Left lung (tissue), 4 donors: ENCODE measurements at regions not wholly inside any gene's neighbourhood (a gene's known extent, or its start where the extent isn't known, plus 50 kb on each side); places are given as distances from the start of the nearest gene placed in this dataset.

Source experiments
- ATAC-seq: fragments of 200-7000 bp; cut with Tn5 transposase; one replicate; pipeline ENCODE4 v1.9.1; 2020; ENCODE audit warnings: moderate library complexity
- DNase-seq, 4 donors: peaks; one replicate each; pipeline ENCODE4 v3.0.0-alpha.2; 2013 to 2020
- H3K27ac ChIP-seq, 2 donors: fragments of 200-600 bp; sonication (generic) in 1 of 2; one replicate each; pipeline versions ENCODE4 v1.5.0 to v1.8.0; 2020 to 2021
- H3K27me3 ChIP-seq, 2 donors: fragments of 200-600 bp; sonication (generic) in 1 of 2; one replicate each; pipeline versions ENCODE4 v1.5.0 to v1.8.0; 2020 to 2021
- H3K36me3 ChIP-seq, 2 donors: fragments of 200-600 bp; sonication (generic) in 1 of 2; one replicate each; pipeline versions ENCODE4 v1.5.0 to v1.8.0; 2020 to 2021
- H3K4me1 ChIP-seq, 2 donors: fragments of 200-600 bp; one replicate each; pipeline ENCODE4 v1.8.0; 2021
- H3K4me3 ChIP-seq, 2 donors: fragments of 200-600 bp; sonication (generic) in 1 of 2; one replicate each; pipeline versions ENCODE4 v1.5.0 to v1.8.0; 2020 to 2021; ENCODE audit warnings: mild to moderate bottlenecking in 1 of 2
- H3K9me3 ChIP-seq, 2 donors: fragments of 200-600 bp; sonication (generic) in 1 of 2; one replicate each; pipeline versions ENCODE4 v1.5.0 to v1.8.0; 2020 to 2021
- intact Hi-C, 2 donors: fragments of 100-400 bp; cut with DNase I; formaldehyde crosslinking; loops; one replicate each; pipeline versions ENCODE4 v1.11.2 to v1.14.2; 2022
- TF ChIP-seq, protein P1 (sequence below), 2 donors: fragments of 200-600 bp; sonication (generic) in 1 of 2; IDR thresholded peaks; one replicate each; pipeline versions ENCODE4 v1.5.0 to v1.8.0; 2021; ENCODE audit warnings: antibody characterized with exemption in 2 of 2
- donor health status: DM: no; HTN: yes; CAD: no.
- donor health status: DM: no; HTN: no; CAD: no.

DNA sequence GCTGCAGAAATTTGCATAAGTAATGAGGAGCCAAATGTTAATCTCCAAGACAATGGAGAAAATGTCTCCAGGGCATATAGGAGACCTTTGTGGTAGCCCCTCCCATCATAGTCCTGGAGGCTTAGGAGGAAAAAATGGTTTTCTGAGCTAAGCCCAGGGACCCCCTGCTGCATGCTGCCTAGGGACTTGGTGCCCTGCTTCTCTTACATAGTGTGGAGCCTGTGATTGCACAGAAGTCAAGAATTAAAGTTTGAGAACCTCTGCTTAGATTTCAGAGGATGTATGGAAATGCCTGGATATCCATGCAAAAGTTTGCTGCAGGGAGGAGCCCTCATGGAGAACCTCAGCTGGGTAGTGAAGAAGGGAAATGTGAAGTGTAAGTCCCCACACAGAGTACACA, 379.4 kb upstream of the TACR3 start:
- ATAC-seq = no peak
- no peaks in the 10 kb centered on the region for H3K4me1 ChIP-seq
- intact Hi-C loops = no loop called here
- no peaks in the 10 kb centered on the region for H3K27me3 ChIP-seq
- no peaks in the 10 kb centered on the region for H3K36me3 ChIP-seq
- H3K4me3 ChIP-seq = no peak overlapping the region
- TF ChIP-seq, protein P1, sequence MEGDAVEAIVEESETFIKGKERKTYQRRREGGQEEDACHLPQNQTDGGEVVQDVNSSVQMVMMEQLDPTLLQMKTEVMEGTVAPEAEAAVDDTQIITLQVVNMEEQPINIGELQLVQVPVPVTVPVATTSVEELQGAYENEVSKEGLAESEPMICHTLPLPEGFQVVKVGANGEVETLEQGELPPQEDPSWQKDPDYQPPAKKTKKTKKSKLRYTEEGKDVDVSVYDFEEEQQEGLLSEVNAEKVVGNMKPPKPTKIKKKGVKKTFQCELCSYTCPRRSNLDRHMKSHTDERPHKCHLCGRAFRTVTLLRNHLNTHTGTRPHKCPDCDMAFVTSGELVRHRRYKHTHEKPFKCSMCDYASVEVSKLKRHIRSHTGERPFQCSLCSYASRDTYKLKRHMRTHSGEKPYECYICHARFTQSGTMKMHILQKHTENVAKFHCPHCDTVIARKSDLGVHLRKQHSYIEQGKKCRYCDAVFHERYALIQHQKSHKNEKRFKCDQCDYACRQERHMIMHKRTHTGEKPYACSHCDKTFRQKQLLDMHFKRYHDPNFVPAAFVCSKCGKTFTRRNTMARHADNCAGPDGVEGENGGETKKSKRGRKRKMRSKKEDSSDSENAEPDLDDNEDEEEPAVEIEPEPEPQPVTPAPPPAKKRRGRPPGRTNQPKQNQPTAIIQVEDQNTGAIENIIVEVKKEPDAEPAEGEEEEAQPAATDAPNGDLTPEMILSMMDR (IDR thresholded peaks at IDR 0.05) = no peak
- no peak overlapping the region for H3K27ac ChIP-seq
- DNase-seq = no peak
- peaks cover 0 to 42% of the 10 kb centered on the region in 2 donors for H3K9me3 ChIP-seq

DNA sequence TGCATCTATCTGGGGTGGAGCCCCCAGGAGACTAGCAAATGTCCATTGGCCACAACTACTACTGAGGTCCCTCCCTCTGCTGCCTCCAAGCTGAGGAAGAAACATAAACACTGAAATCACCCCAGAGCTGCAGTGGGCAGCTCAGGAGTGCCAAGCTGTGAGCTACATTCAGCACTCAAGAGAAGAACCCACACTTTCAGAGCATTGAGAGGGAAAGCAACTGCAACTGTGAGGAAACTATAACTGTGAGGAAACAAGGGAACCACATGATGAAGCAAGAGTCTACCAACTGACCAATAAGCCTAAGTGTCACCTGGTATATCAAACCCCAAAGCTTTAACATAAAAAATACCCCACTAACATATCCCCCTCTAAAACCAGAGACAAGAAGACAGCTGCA, 373.5 kb upstream of the TACR3 start:
- Histone ChIP-seq H3K9me3 (peaks cover 0 to 27% of the 10 kb centered on the region in 2 donors), H3K4me3 (no peak overlapping the region), H3K27me3 (no peaks in the 10 kb centered on the region), H3K36me3 (no peaks in the 10 kb centered on the region), H3K4me1 (no peaks in the 10 kb centered on the region), H3K27ac (no peak overlapping the region)
- intact Hi-C loops = no loop called here
- ATAC-seq (no peak), DNase-seq (no peak)
- TF ChIP-seq, protein P1 (IDR thresholded peaks at IDR 0.05) = no peak

DNA sequence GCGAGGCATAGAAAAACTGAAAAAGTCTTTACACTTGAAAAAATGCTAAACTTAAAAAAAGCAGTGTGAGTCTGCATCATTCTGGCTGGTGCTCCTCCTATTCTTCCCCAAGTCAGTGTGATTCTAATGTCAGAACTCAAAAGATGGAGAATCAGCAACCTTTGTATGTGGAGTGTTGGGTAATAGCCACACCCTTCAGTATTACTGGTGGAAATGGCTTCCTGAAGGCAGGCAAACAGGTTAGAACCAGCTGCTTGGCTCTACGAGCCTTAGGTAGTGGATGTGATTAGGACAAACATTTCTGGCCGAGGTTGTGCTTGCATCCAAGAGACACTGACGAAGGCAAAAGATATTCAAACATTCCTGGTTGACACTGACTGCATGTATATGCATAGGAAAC, 353.4 kb upstream of the TACR3 start:
- intact Hi-C loops = no loop called here
- H3K27ac ChIP-seq = no peak overlapping the region
- no peaks in the 10 kb centered on the region for H3K36me3 ChIP-seq
- TF ChIP-seq, protein P1 (IDR thresholded peaks at IDR 0.05) = no peak
- ATAC-seq (no peak), DNase-seq (no peak)
- no peaks in the 10 kb centered on the region for H3K4me1 ChIP-seq
- H3K9me3 ChIP-seq = no peaks in the 10 kb centered on the region
- H3K4me3 ChIP-seq = no peak overlapping the region
- H3K27me3 ChIP-seq = no peaks in the 10 kb centered on the region

DNA sequence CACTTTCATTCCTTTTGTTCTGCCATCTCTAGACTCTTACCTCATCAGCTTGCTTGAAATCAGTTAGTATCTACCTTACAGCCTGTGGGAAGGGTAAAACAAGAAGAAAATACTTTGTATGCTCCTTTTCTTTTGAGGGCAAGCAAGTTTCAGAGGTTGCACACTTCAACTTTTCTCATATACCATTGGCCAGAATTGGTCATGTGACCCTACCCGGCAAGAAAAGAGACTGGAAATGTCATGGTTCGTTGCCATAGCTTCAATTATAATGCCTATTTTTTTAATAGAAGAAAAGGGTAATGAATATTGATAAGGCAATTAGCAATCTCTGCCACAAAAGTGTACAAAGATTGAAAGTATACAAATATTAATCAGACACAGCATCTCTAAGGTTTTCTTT, 346.7 kb upstream of the TACR3 start:
- ATAC-seq (no peak), DNase-seq (no peak)
- no peak overlapping the region for H3K27ac ChIP-seq
- no peaks in the 10 kb centered on the region for H3K36me3 ChIP-seq
- TF ChIP-seq, protein P1 (IDR thresholded peaks at IDR 0.05) = no peak
- H3K9me3 ChIP-seq = no peaks in the 10 kb centered on the region
- intact Hi-C loops = no loop called here
- no peak overlapping the region for H3K4me3 ChIP-seq
- H3K4me1 ChIP-seq = no peaks in the 10 kb centered on the region
- no peaks in the 10 kb centered on the region for H3K27me3 ChIP-seq

DNA sequence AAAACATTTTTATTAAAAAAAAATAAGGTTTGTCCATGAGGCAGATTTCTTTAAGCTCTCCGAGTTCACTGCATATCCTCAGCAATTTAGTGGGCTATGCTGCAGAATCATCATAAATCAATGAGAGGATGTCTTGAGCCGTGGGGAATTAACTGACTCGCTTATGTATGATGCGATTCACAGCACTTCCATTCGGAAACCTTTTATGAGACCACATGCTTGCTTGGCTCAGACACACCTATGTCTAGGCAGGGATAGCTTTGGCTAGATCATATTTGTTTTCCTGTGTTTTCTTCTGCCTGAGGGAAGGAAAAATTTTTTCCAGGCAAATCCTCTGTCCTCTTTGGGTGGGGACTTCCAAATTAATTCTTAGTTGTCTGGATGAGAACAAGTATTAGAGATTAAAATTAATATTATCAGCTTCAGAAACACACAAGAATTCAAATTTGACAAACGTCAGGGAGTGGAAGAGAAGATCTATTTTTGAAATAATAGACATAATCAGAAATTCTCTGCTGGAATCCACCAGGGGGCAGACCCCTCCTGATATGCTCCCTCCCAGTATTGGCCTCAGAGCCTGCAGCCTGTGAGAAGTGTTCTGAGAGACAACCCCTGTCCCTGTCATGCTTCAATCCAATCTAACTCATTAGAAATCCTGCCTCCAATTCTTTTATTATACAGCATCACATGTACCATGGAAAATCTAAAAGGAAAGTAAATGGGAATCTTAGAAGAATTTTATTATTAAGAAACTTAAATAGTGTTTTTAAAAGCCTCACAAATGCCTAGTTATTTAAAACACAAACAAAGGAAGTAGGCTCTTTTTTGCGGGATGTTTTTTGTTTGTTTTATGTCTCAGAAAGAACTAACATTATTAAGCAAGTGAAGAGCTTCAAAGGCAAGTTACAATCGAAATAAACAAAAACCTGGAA, 345.1 kb upstream of the TACR3 start:
- peak in 3 of 4 donors; percentile 32 to 68 (median 39) for DNase-seq
- TF ChIP-seq, protein P1 (IDR thresholded peaks at IDR 0.05) = peak; percentile 14 to 42
- Histone ChIP-seq H3K27ac (no peak overlapping the region), H3K4me3 (no peak overlapping the region), H3K36me3 (no peaks in the 10 kb centered on the region), H3K9me3 (no peaks in the 10 kb centered on the region), H3K27me3 (no peaks in the 10 kb centered on the region), H3K4me1 (no peaks in the 10 kb centered on the region)
- ATAC-seq = peak; percentile 86
- intact Hi-C loops = no loop called here
